ENCODE measurements at regions not wholly inside any gene's neighbourhood (a gene's known extent, or its start where the extent isn't known, plus 50 kb on each side); places are given as distances from the start of the nearest gene placed in this dataset.

- TF ChIP-seq, protein P1, sequence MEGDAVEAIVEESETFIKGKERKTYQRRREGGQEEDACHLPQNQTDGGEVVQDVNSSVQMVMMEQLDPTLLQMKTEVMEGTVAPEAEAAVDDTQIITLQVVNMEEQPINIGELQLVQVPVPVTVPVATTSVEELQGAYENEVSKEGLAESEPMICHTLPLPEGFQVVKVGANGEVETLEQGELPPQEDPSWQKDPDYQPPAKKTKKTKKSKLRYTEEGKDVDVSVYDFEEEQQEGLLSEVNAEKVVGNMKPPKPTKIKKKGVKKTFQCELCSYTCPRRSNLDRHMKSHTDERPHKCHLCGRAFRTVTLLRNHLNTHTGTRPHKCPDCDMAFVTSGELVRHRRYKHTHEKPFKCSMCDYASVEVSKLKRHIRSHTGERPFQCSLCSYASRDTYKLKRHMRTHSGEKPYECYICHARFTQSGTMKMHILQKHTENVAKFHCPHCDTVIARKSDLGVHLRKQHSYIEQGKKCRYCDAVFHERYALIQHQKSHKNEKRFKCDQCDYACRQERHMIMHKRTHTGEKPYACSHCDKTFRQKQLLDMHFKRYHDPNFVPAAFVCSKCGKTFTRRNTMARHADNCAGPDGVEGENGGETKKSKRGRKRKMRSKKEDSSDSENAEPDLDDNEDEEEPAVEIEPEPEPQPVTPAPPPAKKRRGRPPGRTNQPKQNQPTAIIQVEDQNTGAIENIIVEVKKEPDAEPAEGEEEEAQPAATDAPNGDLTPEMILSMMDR (IDR thresholded peaks at IDR 0.05; ENCODE audit: poor library complexity), result no peak
- TF ChIP-seq EZH2phosphoT487 (IDR thresholded peaks at IDR 0.05; ENCODE audit: low read depth, severe bottlenecking, unreplicated experiment), result no peak
- no peak for TF ChIP-seq EZH2 (IDR thresholded peaks at IDR 0.05; ENCODE audit: borderline replicate concordance)
These were observed 864.9 kb upstream of the WWC1 start for GRCh38 chr5:167426501-167426900.

Measured in hepatocyte (in vitro differentiated cells).